Astrocyte of the hippocampus (primary cell): ENCODE measurements at regions not wholly inside any gene's neighbourhood (a gene's known extent, or its start where the extent isn't known, plus 50 kb on each side); places are given as distances from the start of the nearest gene placed in this dataset.
"Not testable (repeated sequence)": the region's sequence is repeated elsewhere in the genome, so short reads cannot be mapped to it uniquely, and the experiment has no call there.

ENCODE experiments used
- DNase-seq: peaks from one replicate; pipeline ENCODE4 v3.0.0; 2011; ENCODE audit warnings: low read depth, low spot score

DNA sequence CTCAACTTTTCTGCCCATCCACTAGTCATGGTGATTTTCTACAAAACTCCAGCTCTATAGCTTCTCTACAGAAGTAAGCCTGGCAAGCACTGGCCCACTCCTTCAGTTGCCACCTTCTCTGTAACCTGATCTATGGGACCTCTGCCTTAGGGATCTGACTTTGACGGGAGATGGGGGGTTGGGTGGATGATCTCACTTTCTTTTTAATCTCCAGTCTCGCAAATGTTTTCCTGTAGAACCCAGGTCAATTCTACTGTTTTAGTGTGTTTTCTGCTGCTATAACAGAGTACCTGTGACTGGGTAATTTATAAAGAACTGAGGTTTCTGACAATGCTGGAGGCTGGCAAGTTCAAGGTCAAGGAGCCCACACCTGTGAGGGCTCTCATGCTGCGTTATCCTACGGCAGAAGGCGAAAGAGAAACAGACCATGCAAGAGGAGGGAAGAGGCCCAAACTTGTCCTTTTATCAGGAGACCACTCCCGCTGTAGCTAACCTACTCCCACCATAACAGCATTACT, 189.9 kb upstream of the THRB start:
- no peak for DNase-seq

DNA sequence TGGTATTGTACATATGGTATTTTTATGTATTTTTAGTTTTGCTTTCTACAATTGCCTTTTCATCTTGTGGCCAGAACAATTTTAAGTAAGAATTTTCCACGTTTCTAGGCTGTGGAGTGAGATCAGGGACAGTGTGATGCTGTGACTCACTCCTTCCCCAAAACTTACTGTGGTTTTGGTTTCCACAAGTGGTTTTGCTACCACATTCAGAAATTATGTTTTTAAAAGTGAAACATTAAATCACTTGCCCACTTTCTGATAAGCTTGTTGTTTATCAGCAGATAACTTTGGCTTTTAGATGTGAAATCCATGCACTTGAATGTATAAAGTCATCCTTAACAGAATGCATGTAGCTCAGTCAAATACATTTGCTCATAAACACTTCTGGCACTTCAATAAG, 192.2 kb upstream of the THRB start:
- peak; percentile 83 for DNase-seq

DNA sequence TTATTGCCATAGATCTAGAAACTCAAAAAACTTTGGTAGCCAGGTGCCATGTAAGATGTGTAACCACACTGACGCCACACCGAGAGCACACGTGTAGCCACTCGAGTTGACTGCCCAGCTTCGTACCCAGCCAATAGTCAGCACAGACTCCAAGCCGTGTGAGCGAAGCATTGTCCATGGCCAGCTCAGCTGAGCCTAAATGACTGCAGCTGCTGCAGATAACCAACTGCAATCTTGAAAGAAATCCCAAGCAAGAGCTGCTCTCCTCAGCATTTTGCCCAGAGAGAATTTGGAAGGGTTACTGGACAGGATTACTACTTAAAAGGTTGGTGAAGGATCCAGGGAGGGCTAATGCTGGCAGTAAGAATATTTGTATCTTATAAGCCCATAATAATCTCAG, 193.0 kb upstream of the THRB start:
- no peak for DNase-seq

DNA sequence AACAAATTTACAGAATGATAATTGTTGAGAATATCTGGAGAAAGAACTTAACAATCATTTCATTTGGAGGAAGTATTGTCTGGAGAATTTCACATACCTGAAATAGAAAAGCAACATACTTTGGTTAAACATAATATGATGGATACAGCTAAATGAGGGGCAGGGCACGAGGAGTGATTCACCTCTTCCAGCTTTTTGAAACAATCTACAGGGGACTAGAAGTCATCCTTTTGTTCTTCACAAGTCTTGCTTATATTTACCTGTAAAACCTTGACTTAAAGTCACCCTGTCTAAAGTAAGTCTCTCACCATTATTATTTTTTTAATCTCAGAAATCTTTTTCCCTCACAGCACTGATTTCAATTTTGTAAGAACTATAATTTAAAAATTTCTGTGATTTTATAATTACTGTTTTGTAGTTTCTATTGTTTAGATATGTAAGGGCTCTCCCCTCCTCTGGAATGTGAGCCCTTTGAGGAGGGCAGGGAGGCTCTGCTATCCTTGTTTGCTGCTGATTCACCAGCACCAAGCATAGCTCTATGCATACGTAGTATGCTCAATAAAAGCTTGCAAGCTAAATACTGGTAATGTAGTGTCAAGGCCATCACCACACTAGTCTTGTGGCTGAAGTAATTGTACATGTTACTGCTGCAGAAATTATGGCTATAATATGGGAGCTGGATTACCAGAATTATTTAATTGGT, 193.9 kb upstream of the THRB start:
- DNase-seq: peak; percentile 71

DNA sequence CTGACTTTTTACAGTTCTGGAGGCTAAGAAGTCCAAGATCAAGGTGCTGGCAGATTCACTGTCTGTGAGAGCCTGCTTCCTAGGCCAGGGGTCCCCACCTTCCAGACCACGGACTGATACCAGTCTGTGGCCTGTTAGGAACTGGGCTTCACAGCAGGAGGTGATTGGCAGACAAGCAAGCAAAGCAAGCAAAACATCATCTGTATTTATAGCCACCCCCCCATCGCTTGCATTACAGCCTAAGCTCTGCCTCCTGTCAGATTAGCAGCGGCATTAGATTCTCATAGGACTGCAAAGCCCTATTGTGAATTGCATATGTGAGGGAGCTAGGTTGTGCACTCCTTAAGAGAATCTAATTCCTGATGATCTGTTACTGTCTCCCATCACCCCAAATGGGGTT, 194.7 kb upstream of the THRB start:
- DNase-seq: no peak

DNA sequence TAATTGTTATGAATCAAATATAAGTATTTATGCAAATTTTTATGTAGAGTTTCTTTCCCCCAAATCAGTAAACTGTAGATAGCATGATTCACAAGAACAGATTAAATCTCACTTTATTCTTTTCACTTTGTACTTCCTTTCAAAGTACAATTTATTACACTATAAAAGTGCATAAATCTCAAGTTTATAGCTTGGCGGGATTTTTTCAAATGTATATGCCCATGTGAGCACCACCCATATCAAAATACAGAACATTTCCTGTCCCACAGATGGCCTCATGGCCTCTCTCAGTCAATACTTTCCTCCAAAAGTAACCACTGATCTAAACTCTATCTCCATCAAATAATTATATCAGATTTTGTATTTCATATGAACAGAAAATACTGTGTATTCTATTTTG, 196.1 kb upstream of the THRB start:
- DNase-seq: no peak

DNA sequence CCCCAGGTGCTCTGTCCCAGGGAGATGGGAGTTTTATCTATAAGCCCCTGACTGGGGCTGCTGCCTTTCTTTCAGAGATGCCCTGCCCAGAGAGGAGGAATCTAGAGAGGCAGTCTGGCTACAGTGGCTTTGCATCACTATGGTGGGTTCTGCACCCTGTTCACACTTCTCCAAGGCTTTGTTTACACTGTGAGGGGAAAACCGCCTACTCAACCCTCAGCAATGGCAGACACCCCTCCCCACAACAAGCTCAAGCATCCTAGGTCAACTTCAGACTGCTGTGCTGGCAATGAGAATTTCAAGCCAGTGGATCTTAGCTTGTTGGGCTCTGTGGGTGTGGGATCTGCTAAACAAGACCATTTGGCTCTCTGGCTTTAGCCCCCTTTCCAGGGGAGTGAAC, 204.4 kb upstream of the THRB start:
- DNase-seq: not testable (repeated sequence)

DNA sequence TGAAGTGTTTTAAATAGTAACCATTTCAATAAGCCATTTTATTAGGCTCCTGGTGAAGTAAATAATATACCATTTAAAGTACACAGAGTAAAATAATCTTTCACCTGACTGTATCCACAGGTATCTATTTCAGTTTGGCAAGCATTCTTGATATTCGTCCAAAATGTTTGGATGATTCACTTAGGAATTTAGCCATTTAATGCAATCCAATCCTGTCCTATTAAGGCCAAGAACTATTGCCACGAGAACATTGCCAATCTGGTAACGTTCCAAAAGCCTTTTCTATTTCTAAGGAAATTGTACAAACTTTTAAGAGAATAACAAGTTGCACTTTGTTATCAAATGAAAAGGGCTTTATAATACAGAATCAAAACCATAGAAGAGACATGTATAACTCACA, 209.8 kb upstream of the THRB start:
- peak; percentile 84 for DNase-seq

DNA sequence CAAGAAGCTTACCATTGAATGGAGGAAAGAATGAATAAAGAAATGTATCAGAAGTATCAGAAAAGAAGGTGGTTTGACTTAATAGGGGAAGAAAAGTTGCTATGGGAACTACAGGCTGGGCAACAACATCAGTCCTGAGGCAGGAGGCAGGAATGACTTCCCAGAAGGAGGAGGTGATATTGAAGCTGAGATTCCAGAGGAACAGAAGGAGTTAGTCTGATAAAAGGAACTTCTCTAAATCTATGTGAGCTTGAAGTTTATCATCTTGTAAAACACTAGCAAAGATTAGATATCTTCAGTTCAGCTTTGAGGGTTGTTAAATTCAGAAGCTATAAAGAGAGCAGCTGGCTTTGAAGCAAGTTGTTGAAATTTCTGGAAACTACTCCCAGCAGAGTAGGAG, 213.3 kb upstream of the THRB start:
- peak; percentile 5 for DNase-seq

DNA sequence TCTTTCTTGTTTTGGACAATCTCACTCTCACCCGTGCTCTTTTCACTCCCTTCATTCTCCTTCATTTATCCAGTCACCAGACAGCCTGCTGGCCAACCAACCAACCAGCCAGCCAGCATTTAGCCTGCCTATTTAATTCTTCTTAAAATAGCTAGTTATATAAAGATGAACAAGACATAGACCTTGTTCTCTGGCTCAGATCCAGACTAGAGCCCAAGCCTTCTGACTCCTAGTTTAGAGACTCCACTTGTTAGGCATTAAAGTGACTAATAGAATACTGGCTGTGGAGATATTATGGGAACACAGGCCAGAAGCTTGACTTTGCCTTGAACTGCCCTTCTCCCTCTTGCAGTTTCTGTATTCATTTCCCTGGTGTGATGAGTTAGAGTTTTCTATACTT, 215.3 kb upstream of the THRB start:
- DNase-seq: no peak

DNA sequence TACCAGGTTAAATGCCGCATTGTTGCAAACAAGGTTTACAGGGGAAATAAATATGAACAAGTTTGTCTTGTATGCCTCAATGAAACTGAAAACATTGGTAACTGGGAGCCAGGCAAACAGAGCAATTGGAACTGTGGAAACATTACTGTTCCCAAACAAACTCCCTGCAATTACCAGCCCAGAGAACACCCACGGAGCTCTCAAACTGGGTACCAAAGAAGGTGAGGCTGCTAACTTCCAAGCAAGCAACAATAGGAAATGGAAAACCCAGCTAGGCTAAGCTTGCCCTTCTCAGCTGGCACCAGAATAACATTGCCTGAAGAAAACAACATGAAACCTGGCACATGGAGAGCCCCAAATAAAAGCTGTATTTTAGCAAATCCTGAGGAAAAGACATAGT, 218.9 kb upstream of the THRB start:
- DNase-seq: peak; percentile 26

DNA sequence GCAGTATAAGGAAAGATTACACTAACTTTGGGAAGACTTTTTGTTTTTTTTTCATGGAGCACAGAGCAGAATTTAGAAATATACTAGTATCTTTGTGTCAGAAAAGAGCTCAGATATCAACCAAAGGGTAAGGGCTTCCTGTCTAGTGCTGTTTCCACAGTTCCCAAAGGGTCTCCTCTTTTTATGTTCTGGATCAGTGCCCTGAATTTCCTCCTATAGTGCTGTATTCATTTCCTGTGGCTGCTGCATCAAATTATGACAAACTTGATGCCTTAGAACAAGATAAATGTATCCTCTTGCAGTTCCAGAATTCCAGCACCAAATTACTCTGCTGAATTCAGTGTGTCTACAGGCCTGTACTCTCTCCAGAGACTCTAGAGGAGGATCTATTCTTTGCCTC, 219.8 kb upstream of the THRB start:
- no peak for DNase-seq

DNA sequence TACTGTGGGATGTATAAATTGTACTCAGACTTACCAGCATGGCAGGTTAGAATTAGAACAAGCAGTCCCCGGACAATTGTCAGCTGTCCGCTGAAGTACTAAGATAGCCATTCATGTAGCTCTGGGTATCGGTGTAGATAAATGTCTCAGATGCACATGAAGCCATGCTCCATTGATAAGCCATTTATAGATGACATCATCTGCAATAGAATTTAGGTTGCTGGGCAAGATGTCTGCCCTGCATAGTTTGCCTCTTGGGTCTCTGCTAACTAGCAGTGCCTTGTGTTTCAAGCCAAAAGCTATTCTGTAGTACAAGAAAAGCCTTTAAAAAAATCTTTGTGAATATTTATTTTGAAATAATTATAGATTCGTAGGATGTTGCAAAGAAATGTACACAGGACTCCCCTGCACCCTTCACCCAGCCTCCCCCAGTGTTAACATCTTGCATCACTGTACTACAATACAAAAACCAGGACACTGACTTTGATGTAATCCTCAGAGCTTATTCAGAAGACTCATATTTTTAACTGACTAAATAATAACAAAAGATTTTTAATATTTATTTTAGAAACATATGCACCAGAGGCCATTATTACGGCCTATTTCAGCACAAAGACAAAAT, 220.6 kb upstream of the THRB start:
- no peak for DNase-seq

DNA sequence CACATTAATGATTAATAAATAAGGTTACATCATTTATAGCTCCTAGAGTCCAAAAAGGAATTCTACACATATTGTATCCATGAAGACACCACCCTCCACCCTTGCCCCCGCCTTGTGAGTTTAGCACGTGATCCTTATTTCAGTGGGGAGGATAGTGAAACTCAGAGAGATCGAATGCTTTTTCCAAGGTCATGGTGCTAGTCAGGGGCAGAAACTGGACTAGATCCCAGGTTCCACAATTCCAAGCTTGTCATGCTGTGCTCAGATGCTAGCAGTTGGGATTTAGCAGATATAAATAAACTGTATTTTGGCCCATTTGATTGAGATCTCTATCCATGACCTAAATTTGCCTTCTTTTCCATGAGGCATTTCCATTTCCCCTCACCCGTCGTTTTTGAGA, 227.4 kb upstream of the THRB start:
- DNase-seq: no peak

DNA sequence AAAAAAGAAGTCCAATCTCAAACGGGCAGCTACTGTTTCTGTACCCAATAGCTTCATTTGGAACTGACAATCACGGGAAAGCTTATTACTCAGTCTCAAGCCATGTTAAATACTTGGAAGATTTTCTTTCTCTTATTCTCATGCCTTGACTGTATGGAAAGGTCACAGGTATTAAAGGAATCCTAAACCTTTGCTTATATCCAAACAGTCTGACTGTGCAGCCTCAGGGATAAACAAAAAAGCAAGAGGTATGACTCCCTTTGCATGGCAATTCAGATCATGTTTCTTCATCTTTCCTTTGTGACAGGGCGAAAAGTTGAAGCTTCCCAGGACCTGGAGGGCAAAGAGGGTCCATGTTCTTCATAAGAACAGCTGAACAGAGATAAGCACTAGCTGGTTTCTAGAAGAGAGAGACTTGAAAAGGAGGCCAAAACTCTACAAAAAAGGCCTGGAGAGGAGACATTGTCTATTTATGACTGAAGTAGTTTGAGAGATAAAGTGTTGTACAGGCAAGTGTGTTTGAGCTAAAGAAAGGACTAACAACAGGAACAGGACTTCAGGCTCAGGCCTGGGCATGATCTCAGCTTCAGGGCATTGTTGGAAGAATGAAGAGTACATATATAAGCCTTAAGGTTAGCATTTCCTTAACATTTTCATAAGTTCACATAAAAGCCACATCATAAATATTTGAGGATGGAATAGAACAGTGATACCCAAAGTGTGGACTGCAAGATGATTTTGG, 231.0 kb upstream of the THRB start:
- no peak for DNase-seq

DNA sequence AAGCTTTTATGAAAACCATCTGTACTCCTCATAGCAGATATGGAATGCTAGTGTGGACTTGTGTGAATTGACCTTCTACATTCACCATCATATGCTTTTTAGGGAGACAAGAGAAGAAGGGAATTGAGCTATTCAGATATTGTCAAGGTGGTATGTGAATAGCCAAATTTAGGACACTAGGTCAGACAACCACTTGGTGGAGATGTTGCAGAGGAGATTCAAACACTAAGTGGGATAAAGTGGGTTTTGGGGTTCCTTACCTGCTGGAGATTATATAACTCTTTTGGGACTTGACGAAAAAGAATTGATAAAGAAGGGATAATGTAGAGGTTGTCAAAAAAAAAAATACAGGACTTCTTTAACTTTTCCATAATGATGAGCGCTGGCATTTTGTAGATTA, 231.8 kb upstream of the THRB start:
- no peak for DNase-seq

DNA sequence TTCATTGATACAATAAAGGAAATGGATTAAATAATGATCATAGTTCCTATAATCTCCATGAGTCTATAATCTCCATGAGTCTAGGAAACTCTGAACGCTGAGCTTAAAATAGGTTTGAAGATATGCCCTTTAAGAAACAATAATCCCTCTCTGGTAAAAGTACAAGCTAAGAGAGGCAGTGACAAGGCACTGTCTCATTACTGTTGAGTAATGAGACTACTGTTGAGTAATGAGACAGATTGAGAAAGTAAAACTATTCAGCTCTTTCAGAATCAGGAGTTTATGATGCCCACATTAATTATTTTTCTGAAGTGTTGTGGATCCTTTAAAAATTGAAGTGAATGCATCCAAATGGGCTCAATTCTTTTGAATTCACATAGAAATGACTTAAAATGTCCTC, 235.5 kb upstream of the THRB start:
- no peak for DNase-seq

DNA sequence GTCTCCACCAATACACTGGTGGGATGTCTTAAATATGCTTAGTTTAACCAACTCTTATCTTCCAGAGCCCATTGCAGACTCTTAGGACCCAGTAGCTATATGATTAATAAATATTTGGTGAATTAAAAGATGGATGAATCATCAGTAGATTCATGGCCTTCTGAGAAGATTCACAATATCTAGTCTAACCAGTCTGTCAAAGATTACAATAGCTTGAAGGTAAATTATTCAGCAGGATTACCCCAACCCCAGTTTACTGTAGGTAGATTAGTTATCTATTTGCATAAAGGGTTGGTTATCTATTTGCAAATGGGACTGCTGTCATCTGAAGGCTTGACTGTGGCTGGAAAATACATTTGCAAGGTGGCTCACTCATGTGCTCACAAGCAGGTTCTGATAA, 239.4 kb upstream of the THRB start:
- DNase-seq: no peak

DNA sequence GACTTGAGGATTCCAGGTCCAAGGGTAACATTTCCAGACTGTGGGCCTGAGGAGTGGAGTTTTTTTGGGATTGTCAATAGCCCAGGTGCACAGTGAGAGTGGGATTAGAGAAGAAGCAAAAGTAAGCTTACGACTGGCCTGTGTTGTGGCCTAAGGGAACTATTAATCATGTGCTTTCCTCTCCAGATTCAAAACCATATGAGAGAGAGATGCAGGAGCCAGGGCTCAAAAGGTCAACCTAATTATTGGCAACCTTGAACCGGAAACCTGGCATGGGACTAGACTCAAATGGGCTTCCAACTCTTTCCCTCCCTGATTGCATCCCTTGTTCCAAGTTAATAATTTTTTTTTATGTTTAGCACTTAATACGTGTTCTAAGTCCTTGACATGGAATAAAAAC, 242.1 kb upstream of the THRB start:
- no peak for DNase-seq

DNA sequence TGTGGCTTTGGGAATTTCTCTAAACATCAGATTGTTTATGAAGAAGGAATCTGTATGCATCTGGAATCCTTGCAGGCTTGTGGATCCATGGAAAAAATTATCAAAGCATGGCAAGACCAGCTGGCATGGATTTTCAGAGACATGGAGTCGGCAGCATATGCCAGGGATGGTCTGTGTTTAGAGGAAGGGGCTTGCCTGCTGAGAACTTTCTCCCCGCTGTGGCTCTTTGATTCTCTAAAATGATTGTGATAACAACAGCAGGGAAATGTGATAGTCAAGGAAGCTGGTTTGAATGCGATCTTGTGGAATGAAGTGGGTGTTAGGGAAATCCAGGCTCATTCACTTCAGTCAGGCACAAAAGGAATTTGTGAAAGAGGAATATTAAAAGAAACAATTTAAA, 245.7 kb upstream of the THRB start:
- DNase-seq: peak; percentile 3

DNA sequence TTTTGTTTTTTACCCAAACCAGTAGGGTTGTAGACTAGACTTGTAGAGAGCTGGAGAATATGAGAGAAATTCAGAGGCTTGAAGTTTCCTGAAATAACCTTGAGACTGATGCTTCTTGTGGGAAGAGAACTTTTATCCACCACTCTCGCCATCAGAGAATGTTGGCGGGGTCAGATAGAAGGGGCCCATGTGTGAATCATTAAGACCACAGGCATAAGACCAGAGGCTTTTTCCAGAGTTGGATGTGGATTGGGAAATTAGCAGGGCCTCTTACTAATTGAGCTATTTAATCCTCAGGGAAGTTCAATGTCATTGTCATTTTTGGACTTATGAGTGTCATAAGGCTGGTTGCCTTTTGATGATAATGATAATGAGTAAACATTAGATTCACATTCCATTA, 246.9 kb upstream of the THRB start:
- DNase-seq: peak; percentile 13

DNA sequence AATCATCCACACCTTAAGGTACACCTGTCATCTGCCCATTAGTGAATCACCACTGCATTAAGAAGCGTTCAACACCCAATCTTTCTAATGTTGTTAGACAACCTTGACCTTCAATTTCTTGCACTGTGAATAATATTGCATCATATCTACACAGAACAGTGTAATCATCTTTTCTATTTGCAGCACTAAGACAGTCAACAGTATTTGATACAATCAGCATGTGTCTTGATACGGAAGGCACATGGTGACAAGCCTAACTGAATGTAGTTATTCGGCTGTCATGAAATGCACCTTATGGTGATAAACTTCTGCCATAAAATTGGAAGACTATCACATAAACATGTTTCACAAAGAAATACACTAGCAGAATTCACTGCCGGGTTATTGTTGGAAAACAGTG, 253.9 kb upstream of the THRB start:
- DNase-seq: no peak

DNA sequence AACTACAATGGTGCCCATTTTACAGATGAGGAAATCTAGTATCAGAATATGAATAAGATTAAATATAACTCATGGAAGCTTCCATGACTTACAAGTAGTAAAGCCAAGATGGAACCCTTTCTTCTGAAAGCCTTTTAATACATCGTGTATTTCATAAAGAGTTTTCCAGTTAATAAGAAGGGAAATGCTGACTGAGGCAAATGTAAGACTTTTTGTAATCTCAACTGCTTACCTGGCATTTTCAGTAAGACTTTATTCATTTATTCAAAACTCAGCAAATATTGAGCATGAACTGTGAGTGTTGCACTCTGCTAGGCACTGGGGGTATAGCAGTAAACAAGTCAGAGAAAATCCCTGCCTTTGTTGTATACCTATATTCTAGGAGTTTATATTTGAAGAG, 256.4 kb upstream of the THRB start:
- no peak for DNase-seq
